Endodermal cell (in vitro differentiated cells): ENCODE measurements at regions not wholly inside any gene's neighbourhood (a gene's known extent, or its start where the extent isn't known, plus 50 kb on each side); places are given as distances from the start of the nearest gene placed in this dataset.

Source experiments
- DNase-seq: peaks from one replicate; pipeline ENCODE4 v3.0.0-alpha.2; 2017
- H3K27ac ChIP-seq: 2 replicates; pipeline ENCODE4 v1.5.1; 2013; ENCODE audit warnings: mild to moderate bottlenecking, low read depth, low read length, moderate library complexity
- H3K27me3 ChIP-seq: 2 replicates; pipeline ENCODE4 v1.6.1; 2013; ENCODE audit warnings: mild to moderate bottlenecking, low read length, moderate library complexity; ENCODE audit not compliant: insufficient read depth, control insufficient read depth, poor library complexity, severe bottlenecking
- H3K36me3 ChIP-seq: 2 replicates; pipeline ENCODE4 v1.7.0; 2013; ENCODE audit warnings: mild to moderate bottlenecking, low read length, moderate library complexity; ENCODE audit not compliant: control insufficient read depth, insufficient read depth
- H3K4me1 ChIP-seq: one replicate; pipeline ENCODE4 v1.7.0; 2013; ENCODE audit warnings: low read length; ENCODE audit not compliant: control insufficient read depth, insufficient read depth
- H3K4me3 ChIP-seq: 2 replicates; pipeline ENCODE4 v1.5.1; 2013; ENCODE audit warnings: mild to moderate bottlenecking, low read length, moderate library complexity
- H3K9ac ChIP-seq: 2 replicates; pipeline ENCODE4 v1.6.1; 2013; ENCODE audit warnings: mild to moderate bottlenecking, low read length, moderate library complexity; ENCODE audit not compliant: poor library complexity, severe bottlenecking; ENCODE audit errors: extremely low read depth
- H3K9me3 ChIP-seq: 2 replicates; pipeline ENCODE4 v1.6.1; 2013; ENCODE audit warnings: mild to moderate bottlenecking, low read length, moderate library complexity; ENCODE audit not compliant: control insufficient read depth
- H3K27ac Mint-ChIP-seq: 2 replicates; pipeline ENCODE4 v1.8.0; 2020; ENCODE audit warnings: mixed read lengths
- H3K27me3 Mint-ChIP-seq: 2 replicates; pipeline ENCODE4 v1.8.0; 2021; ENCODE audit warnings: mild to moderate bottlenecking, mixed read lengths; ENCODE audit not compliant: insufficient read depth
- H3K36me3 Mint-ChIP-seq: 2 replicates; pipeline ENCODE4 v1.8.0; 2020; ENCODE audit warnings: low read depth, mixed read lengths
- H3K4me1 Mint-ChIP-seq: 2 replicates; pipeline ENCODE4 v1.8.0; 2020; ENCODE audit warnings: mixed read lengths
- H3K4me3 Mint-ChIP-seq: 2 replicates; pipeline ENCODE4 v1.8.0; 2020; ENCODE audit warnings: mild to moderate bottlenecking, moderate library complexity, mixed read lengths
- H3K9me3 Mint-ChIP-seq: 2 replicates; pipeline ENCODE4 v1.8.0; 2020; ENCODE audit warnings: mild to moderate bottlenecking, mixed read lengths
- WGBS, 2 experiments: methylation state at CpG; one replicate each; pipeline versions ENCODE4 v1.1.5 to v1.1.7; 2013; ENCODE audit warnings: missing lambda C conversion rate in 2 of 2, mixed read lengths in 1 of 2; ENCODE audit not compliant: insufficient coverage in 1 of 2, insufficient read length in 1 of 2; 5-methylcytosine and 5-hydroxymethylcytosine counted together
- TF ChIP-seq, protein P1 (sequence below): fragments of 200-600 bp; sonication (generic); conservative IDR thresholded peaks from 2 replicates; pipeline ENCODE4 v1.5.0; 2021; ENCODE audit warnings: antibody characterized with exemption, mild to moderate bottlenecking

DNA sequence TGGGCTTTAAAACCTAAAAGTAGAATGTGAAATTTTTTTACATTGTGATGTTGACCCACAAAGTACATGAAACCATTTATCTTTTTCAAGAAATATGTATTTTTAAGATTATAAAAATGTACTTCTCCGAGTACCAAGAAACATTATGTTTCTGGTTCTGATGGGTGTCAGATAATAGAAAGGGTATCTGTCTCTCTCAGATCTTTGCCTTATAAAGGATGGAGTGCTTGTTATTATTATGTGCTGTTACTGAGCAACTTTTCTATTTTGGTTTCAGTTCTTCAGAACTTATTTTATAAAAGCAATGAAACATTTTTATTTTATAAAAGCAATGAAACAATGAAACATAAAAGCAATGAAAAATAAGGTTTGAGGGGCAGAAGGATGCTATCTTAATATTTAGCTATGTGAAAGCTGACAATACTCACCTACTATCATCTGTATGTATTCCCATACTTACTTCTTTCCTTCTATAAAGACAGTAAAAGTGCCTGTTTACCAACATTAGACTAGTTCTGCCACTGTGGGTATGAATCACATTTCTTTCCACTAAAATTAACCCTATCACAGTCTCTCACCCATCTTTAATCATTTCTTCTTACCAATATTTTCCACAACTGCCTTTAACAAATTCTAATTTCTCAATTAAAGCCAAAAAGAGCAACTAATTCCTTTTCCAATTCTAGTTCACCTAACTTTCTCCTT lies 540.7 kb upstream of the KCNMB2 start:
- no peaks in the 10 kb centered on the region for H3K36me3 Mint-ChIP-seq
- H3K36me3 ChIP-seq, result no peaks in the 10 kb centered on the region
- H3K9me3 ChIP-seq, result peaks cover 8% of the 10 kb centered on the region
- H3K9ac ChIP-seq, result no peak overlapping the region
- H3K4me1 ChIP-seq, result no peaks in the 10 kb centered on the region
- H3K27me3 ChIP-seq, result no peaks in the 10 kb centered on the region
- TF ChIP-seq, protein P1, sequence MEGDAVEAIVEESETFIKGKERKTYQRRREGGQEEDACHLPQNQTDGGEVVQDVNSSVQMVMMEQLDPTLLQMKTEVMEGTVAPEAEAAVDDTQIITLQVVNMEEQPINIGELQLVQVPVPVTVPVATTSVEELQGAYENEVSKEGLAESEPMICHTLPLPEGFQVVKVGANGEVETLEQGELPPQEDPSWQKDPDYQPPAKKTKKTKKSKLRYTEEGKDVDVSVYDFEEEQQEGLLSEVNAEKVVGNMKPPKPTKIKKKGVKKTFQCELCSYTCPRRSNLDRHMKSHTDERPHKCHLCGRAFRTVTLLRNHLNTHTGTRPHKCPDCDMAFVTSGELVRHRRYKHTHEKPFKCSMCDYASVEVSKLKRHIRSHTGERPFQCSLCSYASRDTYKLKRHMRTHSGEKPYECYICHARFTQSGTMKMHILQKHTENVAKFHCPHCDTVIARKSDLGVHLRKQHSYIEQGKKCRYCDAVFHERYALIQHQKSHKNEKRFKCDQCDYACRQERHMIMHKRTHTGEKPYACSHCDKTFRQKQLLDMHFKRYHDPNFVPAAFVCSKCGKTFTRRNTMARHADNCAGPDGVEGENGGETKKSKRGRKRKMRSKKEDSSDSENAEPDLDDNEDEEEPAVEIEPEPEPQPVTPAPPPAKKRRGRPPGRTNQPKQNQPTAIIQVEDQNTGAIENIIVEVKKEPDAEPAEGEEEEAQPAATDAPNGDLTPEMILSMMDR, result no peak
- H3K27ac ChIP-seq, result no peak overlapping the region
- H3K27me3 Mint-ChIP-seq, result no peaks in the 10 kb centered on the region
- peaks cover 2% of the 10 kb centered on the region for H3K4me1 Mint-ChIP-seq
- peaks cover 6% of the 10 kb centered on the region for H3K9me3 Mint-ChIP-seq
- H3K4me3 ChIP-seq, result no peak overlapping the region
- 85 to 100% methylated on average over 1 of the region's 1 CpG for WGBS, 2 experiments
- no peak for DNase-seq
- no peak overlapping the region for H3K27ac Mint-ChIP-seq
- H3K4me3 Mint-ChIP-seq, result no peak overlapping the region

DNA sequence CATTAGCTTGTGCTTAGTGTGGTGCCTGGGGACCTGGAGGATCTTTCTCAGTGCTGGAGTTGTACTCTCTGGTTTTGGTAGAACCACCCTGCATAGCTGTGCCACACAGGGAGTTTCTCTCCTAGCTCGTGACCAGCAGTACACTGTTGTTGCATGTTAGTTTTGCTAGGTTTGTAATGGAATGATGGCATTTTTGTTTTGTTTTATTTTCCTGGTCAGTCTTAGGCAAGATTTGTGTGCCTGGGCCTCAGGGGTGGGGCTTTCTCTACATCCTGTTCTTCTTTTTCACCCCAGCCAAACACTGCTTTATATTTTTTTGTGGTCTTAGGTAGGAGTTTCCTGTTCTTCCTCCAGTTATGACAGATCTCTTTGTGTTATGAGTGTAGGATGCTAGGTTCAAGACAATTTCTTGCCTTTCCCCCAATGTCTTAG lies 534.5 kb upstream of the KCNMB2 start:
- Histone ChIP-seq H3K9ac (no peak overlapping the region), H3K9me3 (peaks cover 8% of the 10 kb centered on the region), H3K4me3 (no peak overlapping the region), H3K36me3 (no peaks in the 10 kb centered on the region), H3K27me3 (no peaks in the 10 kb centered on the region), H3K4me1 (no peaks in the 10 kb centered on the region), H3K27ac (no peak overlapping the region)
- no peak overlapping the region for H3K27ac Mint-ChIP-seq
- no peaks in the 10 kb centered on the region for H3K36me3 Mint-ChIP-seq
- TF ChIP-seq, protein P1, result no peak
- peaks cover 6% of the 10 kb centered on the region for H3K9me3 Mint-ChIP-seq
- H3K27me3 Mint-ChIP-seq, result no peaks in the 10 kb centered on the region
- H3K4me1 Mint-ChIP-seq, result peaks cover 2% of the 10 kb centered on the region
- H3K4me3 Mint-ChIP-seq, result no peak overlapping the region
- no peak for DNase-seq
- WGBS, 2 experiments, result 79% methylated on average over 1 of the region's 1 CpG; no CpG with 5 or more reads in 1 of the 2 experiments

DNA sequence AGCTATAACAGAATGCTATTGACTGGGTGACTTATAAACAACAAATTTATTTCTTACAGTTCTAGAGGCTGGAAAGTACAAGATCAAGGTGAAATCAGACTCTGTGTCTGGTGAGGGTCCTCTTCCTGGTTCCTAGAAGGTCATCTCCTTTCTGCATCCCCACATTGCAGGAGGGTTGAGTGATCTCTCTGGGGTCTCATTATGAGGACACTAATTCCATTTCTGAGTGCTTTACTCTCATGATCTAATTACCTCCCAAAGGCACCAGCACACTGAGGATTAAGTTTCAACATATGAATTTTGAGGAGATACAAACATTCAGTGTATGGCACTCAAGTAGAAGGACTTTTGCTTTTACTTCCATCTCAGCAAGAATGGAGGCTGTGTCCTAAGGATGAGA lies 534.1 kb upstream of the KCNMB2 start:
- Mint-ChIP-seq H3K9me3 (peaks cover 6% of the 10 kb centered on the region), H3K27ac (no peak overlapping the region), H3K27me3 (no peaks in the 10 kb centered on the region), H3K36me3 (no peaks in the 10 kb centered on the region), H3K4me3 (no peak overlapping the region), H3K4me1 (no peaks in the 10 kb centered on the region)
- H3K27ac ChIP-seq, result no peak overlapping the region
- DNase-seq, result no peak
- TF ChIP-seq, protein P1, result no peak
- H3K9me3 ChIP-seq, result peaks cover 8% of the 10 kb centered on the region
- no peaks in the 10 kb centered on the region for H3K36me3 ChIP-seq
- no peak overlapping the region for H3K9ac ChIP-seq
- H3K4me1 ChIP-seq, result no peaks in the 10 kb centered on the region
- no peak overlapping the region for H3K4me3 ChIP-seq
- H3K27me3 ChIP-seq, result no peaks in the 10 kb centered on the region
